H9 (cell line): ENCODE measurements at regions not wholly inside any gene's neighbourhood (a gene's known extent, or its start where the extent isn't known, plus 50 kb on each side); places are given as distances from the start of the nearest gene placed in this dataset.

ENCODE experiments used
- DNase-seq: peaks from one replicate; pipeline ENCODE4 v3.0.0-alpha.2; 2017
- H2AFZ ChIP-seq: one replicate; pipeline ENCODE4 v1.6.1; 2013; ENCODE audit warnings: mild to moderate bottlenecking, low read length, control low read depth, moderate library complexity
- H2AK5ac ChIP-seq: 2 replicates; pipeline ENCODE4 v1.6.1; 2013; ENCODE audit warnings: low read length, control low read depth, mixed read lengths; ENCODE audit not compliant: insufficient read length
- H2BK120ac ChIP-seq: one replicate; pipeline ENCODE4 v1.6.1; 2013; ENCODE audit warnings: low read depth, mild to moderate bottlenecking, low read length, control low read depth, inconsistent platforms; ENCODE audit not compliant: poor library complexity, severe bottlenecking
- H2BK12ac ChIP-seq: 2 replicates; pipeline ENCODE4 v1.6.1; 2013; ENCODE audit warnings: low read length, control low read depth, mixed read lengths, low read depth; ENCODE audit not compliant: insufficient read length
- H2BK15ac ChIP-seq: 2 replicates; pipeline ENCODE4 v1.6.1; 2013; ENCODE audit warnings: low read depth, low read length, control low read depth
- H2BK20ac ChIP-seq: one replicate; pipeline ENCODE4 v1.6.1; 2013; ENCODE audit warnings: low read depth, mild to moderate bottlenecking, low read length, control low read depth, inconsistent platforms; ENCODE audit not compliant: poor library complexity, severe bottlenecking
- H2BK5ac ChIP-seq: 2 replicates; pipeline ENCODE4 v1.6.1; 2013; ENCODE audit warnings: low read length, control low read depth, mixed read lengths; ENCODE audit not compliant: insufficient read length
- H3K14ac ChIP-seq: 2 replicates; pipeline ENCODE4 v1.6.1; 2013; ENCODE audit warnings: low read length, control low read depth; ENCODE audit not compliant: insufficient read depth
- H3K18ac ChIP-seq: 2 replicates; pipeline ENCODE4 v1.6.1; 2013; ENCODE audit warnings: low read depth, mild to moderate bottlenecking, mixed read lengths, low read length, control low read depth; ENCODE audit not compliant: insufficient read length
- H3K23ac ChIP-seq: 2 replicates; pipeline ENCODE4 v1.6.1; 2013; ENCODE audit warnings: low read length, control low read depth, mixed read lengths, low read depth; ENCODE audit not compliant: insufficient read length
- H3K23me2 ChIP-seq: 2 replicates; pipeline ENCODE4 v1.6.1; 2013; ENCODE audit warnings: low read depth, mild to moderate bottlenecking, mixed read lengths, low read length, control low read depth; ENCODE audit not compliant: insufficient read length, poor library complexity, severe bottlenecking
- H3K27ac ChIP-seq: 2 replicates; pipeline ENCODE4 v1.5.1; 2013; ENCODE audit warnings: low read length, control low read depth, mixed read lengths, low read depth; ENCODE audit not compliant: insufficient read length
- H3K27me3 ChIP-seq: 2 replicates; pipeline ENCODE4 v1.6.1; 2013; ENCODE audit warnings: low read length, control low read depth, inconsistent platforms; ENCODE audit not compliant: insufficient read depth
- H3K4ac ChIP-seq: 2 replicates; pipeline ENCODE4 v1.6.1; 2013; ENCODE audit warnings: low read depth, mild to moderate bottlenecking, control low read depth, inconsistent platforms, low read length, moderate library complexity
- H3K4me1 ChIP-seq: 2 replicates; pipeline ENCODE4 v1.6.1; 2013; ENCODE audit warnings: low read length, control low read depth, inconsistent platforms; ENCODE audit not compliant: insufficient read depth
- H3K4me2 ChIP-seq: 2 replicates; pipeline ENCODE4 v1.6.1; 2013; ENCODE audit warnings: low read length, control low read depth, mixed read lengths; ENCODE audit not compliant: insufficient read length, insufficient read depth
- H3K56ac ChIP-seq: 2 replicates; pipeline ENCODE4 v1.6.1; 2013; ENCODE audit warnings: low read depth, mild to moderate bottlenecking, mixed read lengths, low read length, control low read depth; ENCODE audit not compliant: insufficient read length
- H3K79me1 ChIP-seq: 2 replicates; pipeline ENCODE4 v1.6.1; 2013; ENCODE audit warnings: low read depth, mild to moderate bottlenecking, moderate library complexity, low read length, control low read depth, inconsistent platforms; ENCODE audit not compliant: insufficient read depth, poor library complexity, severe bottlenecking
- H3K79me2 ChIP-seq: 2 replicates; pipeline ENCODE4 v1.6.1; 2013; ENCODE audit warnings: low read length, control low read depth, inconsistent platforms; ENCODE audit not compliant: insufficient read depth
- H3K9ac ChIP-seq: 2 replicates; pipeline ENCODE4 v1.6.1; 2013; ENCODE audit warnings: low read length, control low read depth, mixed read lengths; ENCODE audit not compliant: insufficient read length; ENCODE audit errors: extremely low read depth
- H3K9me3 ChIP-seq: one replicate; pipeline ENCODE4 v1.6.1; 2013; ENCODE audit warnings: low read depth, low read length, inconsistent platforms; ENCODE audit not compliant: control insufficient read depth
- H3T11ph ChIP-seq: one replicate; pipeline ENCODE4 v1.6.1; 2013; ENCODE audit warnings: mild to moderate bottlenecking, low read length, control low read depth, inconsistent platforms
- H4K20me1 ChIP-seq: one replicate; pipeline ENCODE4 v1.6.1; 2013; ENCODE audit not compliant: control insufficient read depth, insufficient read length, insufficient read depth
- H4K5ac ChIP-seq: 2 replicates; pipeline ENCODE4 v1.6.1; 2013; ENCODE audit warnings: low read depth, mild to moderate bottlenecking, mixed read lengths, low read length, control low read depth; ENCODE audit not compliant: insufficient read length
- H4K8ac ChIP-seq: replicated peaks from 2 replicates; pipeline ENCODE4 v1.6.1; 2013; ENCODE audit warnings: low read length, control low read depth, mixed read lengths, low read depth; ENCODE audit not compliant: insufficient read length
- H4K91ac ChIP-seq: 2 replicates; pipeline ENCODE4 v1.6.1; 2013; ENCODE audit warnings: low read depth, mild to moderate bottlenecking, moderate library complexity, mixed read lengths, low read length, control low read depth; ENCODE audit not compliant: insufficient read length
- H3K27ac Mint-ChIP-seq, 3 experiments: 2 replicates in 2 of 3; 3 replicates in 1 of 3; pipeline ENCODE4 v1.8.0; 2020 to 2021; ENCODE audit warnings: mixed read lengths in 3 of 3, mild to moderate bottlenecking in 1 of 3, moderate library complexity in 1 of 3
- H3K27me3 Mint-ChIP-seq: 2 replicates; pipeline ENCODE4 v1.8.0; 2021; ENCODE audit warnings: low read depth, mild to moderate bottlenecking, moderate library complexity, mixed read lengths
- H3K36me3 Mint-ChIP-seq, 3 experiments: 2 replicates in 2 of 3; 3 replicates in 1 of 3; pipeline ENCODE4 v1.8.0; 2020 to 2021; ENCODE audit warnings: low read depth in 3 of 3, mixed read lengths in 3 of 3; ENCODE audit not compliant: insufficient read depth in 1 of 3
- H3K4me1 Mint-ChIP-seq, 2 experiments: 2 replicates each; pipeline ENCODE4 v1.8.0; 2020; ENCODE audit warnings: mixed read lengths in 2 of 2
- H3K4me3 Mint-ChIP-seq, 2 experiments: 2 replicates in 1 of 2; 3 replicates in 1 of 2; pipeline ENCODE4 v1.8.0; 2020 to 2021; ENCODE audit warnings: mild to moderate bottlenecking in 2 of 2, mixed read lengths in 2 of 2, moderate library complexity in 1 of 2
- H3K9me3 Mint-ChIP-seq, 2 experiments: 2 replicates in 1 of 2; 3 replicates in 1 of 2; pipeline ENCODE4 v1.8.0; 2020; ENCODE audit warnings: mild to moderate bottlenecking in 2 of 2, mixed read lengths in 2 of 2, moderate library complexity in 1 of 2
- WGBS: extraction: QIAGEN DNeasy Blood & Tissue Kit; methylation state at CpG from one replicate; pipeline ENCODE4 v1.1.7; 2013; ENCODE audit warnings: missing lambda C conversion rate, low lambda C conversion rate, mixed read lengths; ENCODE audit not compliant: insufficient read length; ENCODE audit errors: extremely low coverage; 5-methylcytosine and 5-hydroxymethylcytosine counted together
- TF ChIP-seq, protein P1 (sequence below): fragments of 200-600 bp; sonication (generic); conservative IDR thresholded peaks from 3 replicates; pipeline ENCODE4 v1.8.0; 2021; ENCODE audit warnings: antibody characterized with exemption, mild to moderate bottlenecking

DNA sequence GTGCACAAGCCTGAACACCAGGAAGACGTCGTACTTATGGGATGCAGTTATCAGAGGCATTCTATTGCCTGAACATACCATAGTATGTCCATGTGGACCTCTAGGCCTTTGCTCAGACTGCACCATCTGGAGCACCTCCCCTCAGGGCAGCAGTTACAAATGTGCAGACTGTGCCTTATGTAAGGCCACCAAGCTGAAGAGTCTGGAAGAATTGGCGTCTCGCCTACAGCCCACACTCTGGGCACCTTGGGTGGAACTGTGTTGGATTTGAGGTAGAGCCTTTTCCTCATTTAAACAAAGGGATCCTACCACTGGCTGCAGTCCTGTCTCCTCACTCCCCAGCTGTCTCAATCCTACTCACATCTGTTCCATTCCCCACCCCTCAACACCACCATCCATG, 204.3 kb upstream of the FRMD6 start:
- Histone ChIP-seq H2AFZ (no peak overlapping the region), H4K8ac (no peak overlapping the region), H3K4ac (no peak overlapping the region), H3K4me2 (no peak overlapping the region), H2BK15ac (no peak overlapping the region), H2BK12ac (no peak overlapping the region), H4K5ac (no peak overlapping the region), H3K23ac (no peak overlapping the region), H3K18ac (no peak overlapping the region), H3K9me3 (no peaks in the 10 kb centered on the region), H4K20me1 (no peaks in the 10 kb centered on the region), H3K23me2 (no peaks in the 10 kb centered on the region), H2BK20ac (no peak overlapping the region), H2BK5ac (no peak overlapping the region), H3K56ac (no peak overlapping the region), H3K27ac (no peak overlapping the region), H3K14ac (no peak overlapping the region), H2AK5ac (no peak overlapping the region), H3K4me1 (no peaks in the 10 kb centered on the region), H3K79me1 (no peaks in the 10 kb centered on the region), H3K79me2 (no peaks in the 10 kb centered on the region), H3T11ph (no peak overlapping the region), H3K9ac (no peak overlapping the region), H3K27me3 (no peaks in the 10 kb centered on the region), H4K91ac (no peak overlapping the region), H2BK120ac (no peak overlapping the region)
- TF ChIP-seq, protein P1, sequence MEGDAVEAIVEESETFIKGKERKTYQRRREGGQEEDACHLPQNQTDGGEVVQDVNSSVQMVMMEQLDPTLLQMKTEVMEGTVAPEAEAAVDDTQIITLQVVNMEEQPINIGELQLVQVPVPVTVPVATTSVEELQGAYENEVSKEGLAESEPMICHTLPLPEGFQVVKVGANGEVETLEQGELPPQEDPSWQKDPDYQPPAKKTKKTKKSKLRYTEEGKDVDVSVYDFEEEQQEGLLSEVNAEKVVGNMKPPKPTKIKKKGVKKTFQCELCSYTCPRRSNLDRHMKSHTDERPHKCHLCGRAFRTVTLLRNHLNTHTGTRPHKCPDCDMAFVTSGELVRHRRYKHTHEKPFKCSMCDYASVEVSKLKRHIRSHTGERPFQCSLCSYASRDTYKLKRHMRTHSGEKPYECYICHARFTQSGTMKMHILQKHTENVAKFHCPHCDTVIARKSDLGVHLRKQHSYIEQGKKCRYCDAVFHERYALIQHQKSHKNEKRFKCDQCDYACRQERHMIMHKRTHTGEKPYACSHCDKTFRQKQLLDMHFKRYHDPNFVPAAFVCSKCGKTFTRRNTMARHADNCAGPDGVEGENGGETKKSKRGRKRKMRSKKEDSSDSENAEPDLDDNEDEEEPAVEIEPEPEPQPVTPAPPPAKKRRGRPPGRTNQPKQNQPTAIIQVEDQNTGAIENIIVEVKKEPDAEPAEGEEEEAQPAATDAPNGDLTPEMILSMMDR: no peak
- peaks cover 3% of the 10 kb centered on the region; the same call in 1 of the 2 replicates for H3K27me3 Mint-ChIP-seq
- H3K27ac Mint-ChIP-seq: no peak overlapping the region; a peak in 1 of 7 replicates
- no peak overlapping the region for H3K4me3 Mint-ChIP-seq
- no peaks in the 10 kb centered on the region for H3K9me3 Mint-ChIP-seq
- no peaks in the 10 kb centered on the region for H3K36me3 Mint-ChIP-seq
- WGBS: no CpG with 5 or more reads among the region's 4 CpGs
- no peak for DNase-seq
- peaks cover 0 to 3% of the 10 kb centered on the region in 2 experiments; a peak in 2 of 4 replicates for H3K4me1 Mint-ChIP-seq
